GM20000 (cell line): ENCODE measurements at regions not wholly inside any gene's neighbourhood (a gene's known extent, or its start where the extent isn't known, plus 50 kb on each side); places are given as distances from the start of the nearest gene placed in this dataset.

Source experiments
- DNase-seq: peaks from one replicate; pipeline ENCODE4 v3.0.0; 2012; ENCODE audit warnings: low spot score
- TF ChIP-seq, protein P1 (sequence below): IDR thresholded peaks from 2 replicates; pipeline ENCODE4 v1.5.1; 2012; ENCODE audit warnings: mild to moderate bottlenecking, control low read depth; ENCODE audit errors: extremely low read depth, missing control alignments

DNA sequence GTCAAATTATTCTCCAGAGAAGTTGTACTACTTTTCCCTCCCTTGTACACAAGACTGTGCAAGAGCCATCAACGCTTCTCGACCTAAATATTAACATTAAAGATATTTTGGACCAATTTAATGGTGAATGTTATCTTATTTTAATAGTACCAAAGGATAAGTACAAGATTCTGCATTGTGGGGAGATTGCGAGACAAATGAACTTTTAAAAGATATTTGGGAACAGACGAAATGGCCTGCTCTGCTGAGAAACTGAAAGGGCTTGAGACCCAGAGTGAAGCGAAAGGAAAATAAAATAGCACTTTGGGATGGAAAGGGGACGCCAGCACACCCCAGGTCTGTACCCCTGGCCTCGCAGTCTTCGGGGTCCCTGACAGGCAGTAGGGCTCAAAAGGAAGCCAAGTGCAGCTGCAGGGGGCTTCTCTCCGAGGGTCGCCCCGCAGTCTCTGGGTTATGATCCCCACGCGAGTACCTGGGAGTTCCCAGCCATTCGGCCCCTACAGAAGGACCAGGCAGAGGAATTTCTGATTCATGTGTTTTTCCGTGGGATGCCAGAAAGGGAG is 97.6 kb upstream of the VGLL3 start:
- TF ChIP-seq, protein P1, sequence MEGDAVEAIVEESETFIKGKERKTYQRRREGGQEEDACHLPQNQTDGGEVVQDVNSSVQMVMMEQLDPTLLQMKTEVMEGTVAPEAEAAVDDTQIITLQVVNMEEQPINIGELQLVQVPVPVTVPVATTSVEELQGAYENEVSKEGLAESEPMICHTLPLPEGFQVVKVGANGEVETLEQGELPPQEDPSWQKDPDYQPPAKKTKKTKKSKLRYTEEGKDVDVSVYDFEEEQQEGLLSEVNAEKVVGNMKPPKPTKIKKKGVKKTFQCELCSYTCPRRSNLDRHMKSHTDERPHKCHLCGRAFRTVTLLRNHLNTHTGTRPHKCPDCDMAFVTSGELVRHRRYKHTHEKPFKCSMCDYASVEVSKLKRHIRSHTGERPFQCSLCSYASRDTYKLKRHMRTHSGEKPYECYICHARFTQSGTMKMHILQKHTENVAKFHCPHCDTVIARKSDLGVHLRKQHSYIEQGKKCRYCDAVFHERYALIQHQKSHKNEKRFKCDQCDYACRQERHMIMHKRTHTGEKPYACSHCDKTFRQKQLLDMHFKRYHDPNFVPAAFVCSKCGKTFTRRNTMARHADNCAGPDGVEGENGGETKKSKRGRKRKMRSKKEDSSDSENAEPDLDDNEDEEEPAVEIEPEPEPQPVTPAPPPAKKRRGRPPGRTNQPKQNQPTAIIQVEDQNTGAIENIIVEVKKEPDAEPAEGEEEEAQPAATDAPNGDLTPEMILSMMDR, result no peak
- DNase-seq, result peak; percentile 3

DNA sequence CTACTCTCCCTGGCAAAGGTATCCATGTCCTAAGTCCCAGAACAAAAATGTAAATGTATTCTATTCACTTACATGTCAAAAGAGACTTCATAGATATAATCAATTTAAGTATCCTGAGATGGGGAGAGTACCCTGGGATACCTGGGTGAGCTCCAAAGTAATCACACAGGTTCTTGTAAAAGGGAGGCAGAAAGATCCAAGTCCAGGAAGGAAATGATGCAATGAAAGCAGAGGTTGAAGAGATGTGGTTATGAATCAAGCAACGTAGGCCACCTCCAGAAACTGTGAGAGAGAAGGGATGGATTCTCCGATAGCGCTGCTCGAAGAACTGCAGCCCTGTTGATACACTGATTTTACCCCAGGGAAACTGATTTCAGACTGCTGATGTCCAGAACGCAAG is 93.9 kb upstream of the VGLL3 start:
- DNase-seq, result no peak
- TF ChIP-seq, protein P1, result no peak

DNA sequence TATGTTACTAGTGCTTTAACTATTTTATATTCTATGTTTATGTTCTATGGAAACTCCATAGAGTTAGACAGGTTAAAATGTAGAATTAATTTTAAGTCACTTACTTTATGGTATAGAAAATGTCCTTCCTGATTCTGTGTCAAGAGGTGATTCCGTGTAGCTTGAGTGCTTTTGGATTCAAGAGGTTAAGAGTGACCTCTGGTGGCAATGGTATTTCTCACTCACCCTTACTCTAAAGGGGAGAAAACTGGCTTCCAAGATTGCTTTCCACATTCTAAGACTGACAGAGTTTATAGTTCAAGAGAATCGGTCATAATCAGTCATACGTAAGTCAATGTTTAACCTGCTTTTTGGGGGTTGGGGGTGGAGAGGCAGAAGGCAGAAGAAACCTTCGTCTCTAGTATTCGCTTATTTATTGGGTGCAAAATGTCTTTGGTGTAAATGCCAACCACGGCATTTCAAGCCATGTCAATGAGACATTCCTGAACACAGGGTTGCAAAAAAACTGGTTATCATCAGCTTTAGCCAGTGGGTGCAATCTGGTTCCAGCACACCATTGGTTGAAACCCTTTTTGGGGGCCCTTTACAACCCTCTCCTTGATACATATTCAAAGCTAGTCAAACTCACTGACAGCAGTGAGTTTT is 92.0 kb upstream of the VGLL3 start:
- peak; percentile 44 for DNase-seq

DNA sequence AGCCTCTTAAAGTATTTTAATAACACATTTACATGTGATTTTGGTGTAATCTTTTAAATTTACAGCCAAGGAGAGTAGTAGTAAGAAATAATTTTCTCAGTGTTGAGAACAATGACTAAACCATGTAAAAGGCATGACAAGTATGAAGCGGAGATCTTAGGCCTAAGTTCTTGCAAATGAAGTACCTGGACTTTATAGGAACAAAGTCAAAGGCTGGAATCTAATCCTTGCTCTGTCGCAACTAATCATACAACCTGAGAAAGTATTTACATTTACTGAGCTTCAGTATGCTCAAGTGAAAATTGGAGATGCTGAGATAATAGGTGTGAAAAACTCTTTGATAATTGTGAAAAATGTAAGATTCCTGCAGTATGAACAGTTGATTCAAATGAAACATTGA is 86.4 kb upstream of the VGLL3 start:
- TF ChIP-seq, protein P1, result no peak
- DNase-seq, result no peak

More for the DNA sequence above, 92.0 kb upstream of the VGLL3 start:
- TF ChIP-seq, protein P1, result no peak

DNA sequence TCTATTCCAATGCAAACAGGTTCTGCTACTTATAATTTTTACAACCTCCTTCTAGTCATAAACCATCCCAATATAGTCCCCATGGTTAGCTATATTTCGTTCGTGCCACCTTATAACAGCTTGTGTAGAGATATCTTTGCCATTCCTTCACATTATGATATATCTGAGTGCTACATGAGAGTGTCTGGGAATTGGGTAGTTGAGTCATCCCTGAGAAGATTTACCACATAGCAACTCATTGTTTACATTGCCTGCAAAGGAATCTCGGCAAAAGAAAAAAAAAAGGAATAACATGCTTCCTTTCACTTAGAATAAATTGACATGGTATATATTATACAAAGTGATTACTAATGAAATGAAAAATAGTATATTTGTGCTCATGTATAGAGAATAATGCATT is 86.0 kb upstream of the VGLL3 start:
- DNase-seq, result no peak
- TF ChIP-seq, protein P1, result no peak

DNA sequence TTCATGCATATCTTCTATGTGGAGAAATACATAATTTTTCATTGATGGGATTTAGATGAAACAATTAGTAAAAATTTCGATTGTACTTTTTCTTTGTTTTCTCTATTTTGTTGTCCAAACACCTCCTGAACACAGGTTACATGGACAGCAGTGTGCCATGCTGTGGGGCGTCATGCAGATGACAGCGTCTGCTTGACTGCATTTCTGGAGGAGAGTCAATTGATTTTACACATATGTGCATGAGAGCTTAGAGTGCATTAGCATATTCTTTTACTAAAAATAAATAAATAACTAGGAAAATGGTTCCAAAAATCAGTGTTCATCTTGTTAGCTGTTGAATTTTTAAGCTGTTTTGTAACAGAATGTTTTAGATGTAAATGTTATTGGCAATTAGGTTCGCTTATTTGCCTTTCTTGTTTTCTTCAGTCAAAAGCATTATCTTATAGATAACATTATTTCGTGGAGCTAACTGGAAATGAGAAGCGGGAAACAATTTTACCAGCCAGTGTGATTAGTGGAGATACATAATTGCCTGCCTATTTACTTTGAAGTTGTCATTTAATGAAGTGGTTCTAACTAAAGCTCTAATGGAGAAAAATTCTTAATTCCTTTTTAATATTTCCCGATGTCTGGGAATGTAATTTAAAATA is 82.7 kb upstream of the VGLL3 start:
- TF ChIP-seq, protein P1, result no peak

DNA sequence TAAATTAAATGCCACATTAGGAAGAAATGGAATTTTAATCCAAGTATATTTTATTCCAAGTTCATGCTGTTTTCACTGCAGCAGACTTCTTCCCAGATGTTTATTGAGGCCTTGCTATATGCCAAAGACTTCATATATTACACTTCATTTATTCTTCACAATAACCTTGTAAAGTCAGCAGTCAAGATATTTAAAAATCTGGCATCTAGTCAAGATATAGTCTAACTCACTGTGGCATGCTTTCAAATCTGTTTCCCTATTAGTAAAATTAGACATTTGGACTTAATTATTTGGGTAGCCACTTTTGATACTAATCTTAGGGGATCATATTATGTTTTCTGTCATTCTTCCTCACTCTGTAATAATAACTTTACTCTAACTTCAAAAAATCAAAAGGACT is 81.5 kb upstream of the VGLL3 start:
- TF ChIP-seq, protein P1, result no peak
- DNase-seq, result no peak

More for the DNA sequence above, 82.7 kb upstream of the VGLL3 start:
- no peak for DNase-seq
